Astrocyte of the spinal cord (primary cell): ENCODE measurements at regions not wholly inside any gene's neighbourhood (a gene's known extent, or its start where the extent isn't known, plus 50 kb on each side); places are given as distances from the start of the nearest gene placed in this dataset.
A peak's percentile ranks its signal among the peaks of the same experiment; 100 is the strongest.

Source experiments
- DNase-seq: peaks from one replicate; pipeline ENCODE4 v3.0.0; 2011; ENCODE audit warnings: low read depth, low spot score
- H3K4me3 ChIP-seq: 2 replicates; pipeline ENCODE4 v1.5.1; 2011; ENCODE audit warnings: low read depth, mild to moderate bottlenecking, low read length, moderate library complexity
- CTCF ChIP-seq: IDR thresholded peaks from 2 replicates; pipeline ENCODE4 v1.5.1; 2012; ENCODE audit warnings: low read depth, mild to moderate bottlenecking, low read length, inconsistent platforms
- in situ Hi-C: cut with HindIII; loops from 2 replicates; pipeline ENCODE4 v1.10.0; 2017; ENCODE audit warnings: low sequenced_read_pairs

GRCh38 chr21:28794371-28794851 is 198.3 kb downstream of the LTN1 start:
- H3K4me3 ChIP-seq, result no peak overlapping the region
- in situ Hi-C loops, result no loop called here
- no peak for DNase-seq
- no peak for TF ChIP-seq CTCF

GRCh38 chr21:28793043-28793442 is 199.6 kb downstream of the LTN1 start:
- no peak overlapping the region for H3K4me3 ChIP-seq
- in situ Hi-C loops, result no loop called here
- peak; percentile 33 for DNase-seq
- peak; percentile 42 for TF ChIP-seq CTCF

GRCh38 chr21:28791595-28792282 is 200.9 kb downstream of the LTN1 start:
- in situ Hi-C loops, result no loop called here
- no peak for DNase-seq
- TF ChIP-seq CTCF, result no peak
- no peak overlapping the region for H3K4me3 ChIP-seq

- TF ChIP-seq CTCF, result no peak
- in situ Hi-C loops, result no loop called here
- no peak for DNase-seq
- H3K4me3 ChIP-seq, result no peak overlapping the region
These were observed 202.3 kb downstream of the LTN1 start for GRCh38 chr21:28790335-28790734.

- DNase-seq, result no peak
- H3K4me3 ChIP-seq, result no peak overlapping the region
- in situ Hi-C loops, result no loop called here
- TF ChIP-seq CTCF, result no peak
These were observed 203.2 kb downstream of the LTN1 start for GRCh38 chr21:28789523-28789922.

GRCh38 chr21:28788030-28788429 is 204.6 kb downstream of the LTN1 start:
- H3K4me3 ChIP-seq, result no peak overlapping the region

More at GRCh38 chr21:28788030-28788429, 204.6 kb downstream of the LTN1 start:
- DNase-seq, result no peak
- in situ Hi-C loops, result no loop called here
- TF ChIP-seq CTCF, result no peak
